ENCODE measurements at regions not wholly inside any gene's neighbourhood (a gene's known extent, or its start where the extent isn't known, plus 50 kb on each side); places are given as distances from the start of the nearest gene placed in this dataset.

- H3K4me1 ChIP-seq (ENCODE audit: control insufficient read depth, extremely low read depth, insufficient read depth, low read length), result no peaks in the 10 kb centered on the region
- DNase-seq (ENCODE audit: low read depth in 2 of 2), result no peak
- no peaks in the 10 kb centered on the region for H3K79me2 ChIP-seq (ENCODE audit: control insufficient read depth, insufficient read depth, low read length)
- no peaks in the 10 kb centered on the region for H3K9me3 ChIP-seq (ENCODE audit: control insufficient read depth, insufficient read depth, low read depth, low read length)
- no peak for TF ChIP-seq EZH2 (IDR thresholded peaks at IDR 0.05; ENCODE audit: low read length, missing control alignments)
- TF ChIP-seq, protein P1, sequence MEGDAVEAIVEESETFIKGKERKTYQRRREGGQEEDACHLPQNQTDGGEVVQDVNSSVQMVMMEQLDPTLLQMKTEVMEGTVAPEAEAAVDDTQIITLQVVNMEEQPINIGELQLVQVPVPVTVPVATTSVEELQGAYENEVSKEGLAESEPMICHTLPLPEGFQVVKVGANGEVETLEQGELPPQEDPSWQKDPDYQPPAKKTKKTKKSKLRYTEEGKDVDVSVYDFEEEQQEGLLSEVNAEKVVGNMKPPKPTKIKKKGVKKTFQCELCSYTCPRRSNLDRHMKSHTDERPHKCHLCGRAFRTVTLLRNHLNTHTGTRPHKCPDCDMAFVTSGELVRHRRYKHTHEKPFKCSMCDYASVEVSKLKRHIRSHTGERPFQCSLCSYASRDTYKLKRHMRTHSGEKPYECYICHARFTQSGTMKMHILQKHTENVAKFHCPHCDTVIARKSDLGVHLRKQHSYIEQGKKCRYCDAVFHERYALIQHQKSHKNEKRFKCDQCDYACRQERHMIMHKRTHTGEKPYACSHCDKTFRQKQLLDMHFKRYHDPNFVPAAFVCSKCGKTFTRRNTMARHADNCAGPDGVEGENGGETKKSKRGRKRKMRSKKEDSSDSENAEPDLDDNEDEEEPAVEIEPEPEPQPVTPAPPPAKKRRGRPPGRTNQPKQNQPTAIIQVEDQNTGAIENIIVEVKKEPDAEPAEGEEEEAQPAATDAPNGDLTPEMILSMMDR (conservative IDR thresholded peaks at IDR 0.05 in 1 of 2, IDR thresholded peaks at IDR 0.05 in 1 of 2; ENCODE audit: low read depth in 1 of 2, low read length in 2 of 2), result no peak
- no peaks in the 10 kb centered on the region for H3K36me3 ChIP-seq (ENCODE audit: control insufficient read depth, insufficient read depth, low read length)
- no peaks in the 10 kb centered on the region for H4K20me1 ChIP-seq (ENCODE audit: control insufficient read depth, extremely low read depth, insufficient read depth, low read length)
- H3K4me3 ChIP-seq (replicated peaks in 1 of 4; ENCODE audit: control extremely low read depth in 1 of 4, insufficient read depth in 1 of 4, low read depth in 3 of 4, low read length in 4 of 4), result no peak overlapping the region
- no peak overlapping the region for H3K27ac ChIP-seq (ENCODE audit: insufficient read depth, low read length)
- no peak overlapping the region for H3K4me2 ChIP-seq (ENCODE audit: extremely low read depth, insufficient read depth, low read length)
- H3K9ac ChIP-seq (ENCODE audit: insufficient read depth, low read length), result no peak overlapping the region
- no peak overlapping the region for H2AFZ ChIP-seq (ENCODE audit: low read length)
- H3K27me3 ChIP-seq (ENCODE audit: control insufficient read depth, insufficient read depth, low read length), result no peaks in the 10 kb centered on the region
Measured at GRCh38 chr12:115492553-115492952, 784.9 kb downstream of the MED13L start.

- Histone ChIP-seq H3K79me2 (ENCODE audit: control insufficient read depth, insufficient read depth, low read length) (no peaks in the 10 kb centered on the region), H3K9me3 (ENCODE audit: control insufficient read depth, insufficient read depth, low read depth, low read length) (no peaks in the 10 kb centered on the region), H3K4me3 (replicated peaks in 1 of 4; ENCODE audit: control extremely low read depth in 1 of 4, insufficient read depth in 1 of 4, low read depth in 3 of 4, low read length in 4 of 4) (no peak overlapping the region), H3K4me2 (ENCODE audit: extremely low read depth, insufficient read depth, low read length) (no peak overlapping the region), H3K27ac (ENCODE audit: insufficient read depth, low read length) (no peak overlapping the region), H4K20me1 (ENCODE audit: control insufficient read depth, extremely low read depth, insufficient read depth, low read length) (no peaks in the 10 kb centered on the region), H3K4me1 (ENCODE audit: control insufficient read depth, extremely low read depth, insufficient read depth, low read length) (no peaks in the 10 kb centered on the region), H3K9ac (ENCODE audit: insufficient read depth, low read length) (no peak overlapping the region), H3K36me3 (ENCODE audit: control insufficient read depth, insufficient read depth, low read length) (no peaks in the 10 kb centered on the region), H2AFZ (ENCODE audit: low read length) (no peak overlapping the region), H3K27me3 (ENCODE audit: control insufficient read depth, insufficient read depth, low read length) (no peaks in the 10 kb centered on the region)
- no peak for DNase-seq (ENCODE audit: low read depth in 2 of 2)
- no peak for TF ChIP-seq EZH2 (IDR thresholded peaks at IDR 0.05; ENCODE audit: low read length, missing control alignments)
- TF ChIP-seq, protein P1 (conservative IDR thresholded peaks at IDR 0.05 in 1 of 2, IDR thresholded peaks at IDR 0.05 in 1 of 2; ENCODE audit: low read depth in 1 of 2, low read length in 2 of 2), result no peak
Measured at GRCh38 chr12:115491511-115492250, 785.8 kb downstream of the MED13L start.

GRCh38 chr12:115489253-115489652 is 788.2 kb downstream of the MED13L start:
- no peak for DNase-seq (ENCODE audit: low read depth in 2 of 2)
- H3K9me3 ChIP-seq (ENCODE audit: control insufficient read depth, insufficient read depth, low read depth, low read length), result no peaks in the 10 kb centered on the region
- no peak overlapping the region for H3K4me2 ChIP-seq (ENCODE audit: extremely low read depth, insufficient read depth, low read length)
- H4K20me1 ChIP-seq (ENCODE audit: control insufficient read depth, extremely low read depth, insufficient read depth, low read length), result no peaks in the 10 kb centered on the region
- H3K9ac ChIP-seq (ENCODE audit: insufficient read depth, low read length), result no peak overlapping the region
- no peaks in the 10 kb centered on the region for H3K79me2 ChIP-seq (ENCODE audit: control insufficient read depth, insufficient read depth, low read length)
- no peak overlapping the region for H3K4me3 ChIP-seq (replicated peaks in 1 of 4; ENCODE audit: control extremely low read depth in 1 of 4, insufficient read depth in 1 of 4, low read depth in 3 of 4, low read length in 4 of 4)
- no peaks in the 10 kb centered on the region for H3K27me3 ChIP-seq (ENCODE audit: control insufficient read depth, insufficient read depth, low read length)
- H3K27ac ChIP-seq (ENCODE audit: insufficient read depth, low read length), result no peak overlapping the region
- TF ChIP-seq, protein P1 (conservative IDR thresholded peaks at IDR 0.05 in 1 of 2, IDR thresholded peaks at IDR 0.05 in 1 of 2; ENCODE audit: low read depth in 1 of 2, low read length in 2 of 2), result no peak
- no peak for TF ChIP-seq EZH2 (IDR thresholded peaks at IDR 0.05; ENCODE audit: low read length, missing control alignments)
- H3K4me1 ChIP-seq (ENCODE audit: control insufficient read depth, extremely low read depth, insufficient read depth, low read length), result no peaks in the 10 kb centered on the region
- H3K36me3 ChIP-seq (ENCODE audit: control insufficient read depth, insufficient read depth, low read length), result no peaks in the 10 kb centered on the region
- H2AFZ ChIP-seq (ENCODE audit: low read length), result no peak overlapping the region

Data from fibroblast of lung (primary cell).